ENCODE measurements at regions not wholly inside any gene's neighbourhood (a gene's known extent, or its start where the extent isn't known, plus 50 kb on each side); places are given as distances from the start of the nearest gene placed in this dataset.

DNA sequence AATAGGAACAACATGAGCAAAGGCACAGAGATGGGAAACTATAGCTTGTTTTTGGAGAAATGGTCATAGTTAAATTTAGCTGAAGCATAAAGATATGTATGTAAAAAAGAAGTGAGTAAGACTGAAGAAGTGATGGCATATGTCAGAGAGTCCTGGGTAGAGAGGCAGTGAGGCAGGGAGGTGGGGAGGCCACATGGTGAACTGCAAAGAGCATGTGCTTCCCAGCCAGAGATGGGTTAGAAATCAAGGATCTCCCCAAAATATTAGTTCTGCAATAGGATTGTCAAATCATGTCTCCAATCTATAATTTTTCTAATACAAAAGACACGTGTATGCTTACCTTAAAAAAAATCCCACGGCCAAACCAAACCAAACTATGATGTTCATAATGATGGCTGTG lies 82.1 kb upstream of the STXBP6 start:
- TF ChIP-seq FUS (optimal IDR thresholded peaks at IDR 0.05; ENCODE audit: low read depth, low read length) (no peak), PCBP2 (IDR thresholded peaks at IDR 0.05; ENCODE audit: low read depth, low read length, poor library complexity, severe bottlenecking) (no peak), ZNF124 (CRISPR knock-in tag; IDR thresholded peaks at IDR 0.05) (no peak)
- TF ChIP-seq, protein P1, sequence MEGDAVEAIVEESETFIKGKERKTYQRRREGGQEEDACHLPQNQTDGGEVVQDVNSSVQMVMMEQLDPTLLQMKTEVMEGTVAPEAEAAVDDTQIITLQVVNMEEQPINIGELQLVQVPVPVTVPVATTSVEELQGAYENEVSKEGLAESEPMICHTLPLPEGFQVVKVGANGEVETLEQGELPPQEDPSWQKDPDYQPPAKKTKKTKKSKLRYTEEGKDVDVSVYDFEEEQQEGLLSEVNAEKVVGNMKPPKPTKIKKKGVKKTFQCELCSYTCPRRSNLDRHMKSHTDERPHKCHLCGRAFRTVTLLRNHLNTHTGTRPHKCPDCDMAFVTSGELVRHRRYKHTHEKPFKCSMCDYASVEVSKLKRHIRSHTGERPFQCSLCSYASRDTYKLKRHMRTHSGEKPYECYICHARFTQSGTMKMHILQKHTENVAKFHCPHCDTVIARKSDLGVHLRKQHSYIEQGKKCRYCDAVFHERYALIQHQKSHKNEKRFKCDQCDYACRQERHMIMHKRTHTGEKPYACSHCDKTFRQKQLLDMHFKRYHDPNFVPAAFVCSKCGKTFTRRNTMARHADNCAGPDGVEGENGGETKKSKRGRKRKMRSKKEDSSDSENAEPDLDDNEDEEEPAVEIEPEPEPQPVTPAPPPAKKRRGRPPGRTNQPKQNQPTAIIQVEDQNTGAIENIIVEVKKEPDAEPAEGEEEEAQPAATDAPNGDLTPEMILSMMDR (IDR thresholded peaks at IDR 0.05 in 2 of 3, conservative IDR thresholded peaks at IDR 0.05 in 1 of 3; ENCODE audit: insufficient read depth in 2 of 3, low read depth in 1 of 3, low read length in 3 of 3) = no peak

Measured in K562 (cell line).